Activated T-cell treated with anti-CD3 and anti-CD28 coated beads for 24 hours (primary cell): ENCODE measurements at regions not wholly inside any gene's neighbourhood (a gene's known extent, or its start where the extent isn't known, plus 50 kb on each side); places are given as distances from the start of the nearest gene placed in this dataset.

Experiments
- DNase-seq: peaks from one replicate; pipeline ENCODE4 v3.0.0-alpha.2; 2020; ENCODE audit warnings: low read depth

DNA sequence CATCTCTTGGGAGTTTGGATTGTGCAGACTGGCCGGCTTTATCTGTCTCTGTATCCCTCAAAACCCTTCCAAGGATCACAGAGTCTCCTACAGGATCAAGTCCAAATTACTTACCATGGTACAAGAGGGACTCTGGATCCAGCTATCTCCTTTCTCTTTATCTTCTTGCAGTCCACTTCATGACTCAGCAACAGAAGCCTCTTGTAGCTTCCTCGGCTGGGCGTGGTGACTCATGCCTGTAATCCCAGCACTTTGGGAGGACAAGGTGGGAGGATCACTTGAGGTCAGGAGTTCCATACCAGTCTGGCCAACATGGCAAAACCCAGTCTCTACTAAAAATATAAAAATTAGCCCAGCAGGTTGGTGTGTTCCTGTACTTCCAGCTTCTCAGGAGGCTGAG, 189.7 kb downstream of the BCAT1 start:
- DNase-seq = no peak

DNA sequence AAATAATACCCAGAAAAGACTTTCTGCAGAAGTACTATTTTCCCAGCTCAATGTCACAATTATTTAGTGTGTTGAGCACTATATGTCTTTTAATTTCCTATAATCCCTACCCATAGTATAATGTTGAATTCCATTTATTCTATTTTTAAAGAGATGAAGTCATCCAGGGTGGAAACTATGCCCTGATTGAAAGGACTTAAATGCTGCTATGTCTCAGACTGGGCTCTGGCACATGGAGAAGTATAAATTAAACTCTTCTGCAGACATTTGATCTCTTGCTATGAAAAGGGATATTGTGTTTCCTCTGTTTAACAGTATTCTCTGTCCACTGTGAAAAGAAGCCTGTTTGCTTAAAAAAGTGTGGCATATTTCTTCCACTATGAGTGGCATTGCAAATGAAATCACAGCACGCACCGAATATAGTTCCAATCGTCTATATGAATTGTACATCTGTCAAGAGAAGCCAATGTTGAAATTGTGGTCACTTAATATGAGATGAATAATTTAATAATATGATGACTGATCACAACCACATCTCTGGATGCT, 192.3 kb downstream of the BCAT1 start:
- DNase-seq = no peak

- no peak for DNase-seq
Observed at GRCh38 chr12:24754690-24755638, 193.9 kb downstream of the BCAT1 start.

GRCh38 chr12:24752763-24753462, 196.0 kb downstream of the BCAT1 start:
- DNase-seq = no peak

DNA sequence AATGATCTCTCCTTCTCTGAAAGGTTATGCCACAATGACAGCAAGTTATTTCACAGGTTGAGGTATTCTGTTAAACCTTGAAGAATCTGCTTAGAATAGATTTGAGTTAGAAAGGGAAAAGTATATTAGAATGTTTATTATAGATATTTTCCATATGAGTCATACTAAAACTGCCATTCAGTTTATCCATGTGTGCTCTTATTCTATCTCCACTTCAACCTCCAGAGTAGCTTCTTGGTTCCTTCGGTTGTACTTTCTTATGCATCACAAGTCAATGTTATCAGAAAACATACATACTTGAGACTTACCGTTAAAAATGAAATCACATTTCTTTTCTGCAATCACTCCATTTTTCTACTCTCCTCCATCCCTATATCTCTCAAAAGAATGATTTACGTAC, 197.7 kb downstream of the BCAT1 start:
- no peak for DNase-seq

DNA sequence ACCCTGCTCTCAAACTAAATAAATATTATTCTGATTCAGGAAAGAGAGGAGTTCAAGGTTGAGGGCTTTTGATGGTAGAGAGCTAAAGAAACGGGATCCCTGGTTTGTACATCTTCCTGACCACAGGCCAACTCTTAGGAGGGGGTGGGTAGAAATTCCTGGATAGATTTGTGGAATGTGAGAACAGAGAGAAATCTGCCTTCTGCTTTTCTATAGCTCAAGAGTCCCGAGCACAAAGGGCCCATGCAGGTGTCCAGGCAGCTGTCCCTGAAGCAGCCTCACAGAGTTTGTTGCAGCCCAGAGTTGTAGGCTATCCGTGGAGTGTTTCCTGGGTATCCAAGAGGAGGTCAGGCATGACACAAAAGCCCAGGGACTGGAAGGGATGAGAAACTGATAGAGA, 198.6 kb downstream of the BCAT1 start:
- DNase-seq = no peak

- DNase-seq = no peak
Observed at GRCh38 chr12:24749171-24749570, 199.7 kb downstream of the BCAT1 start.

DNA sequence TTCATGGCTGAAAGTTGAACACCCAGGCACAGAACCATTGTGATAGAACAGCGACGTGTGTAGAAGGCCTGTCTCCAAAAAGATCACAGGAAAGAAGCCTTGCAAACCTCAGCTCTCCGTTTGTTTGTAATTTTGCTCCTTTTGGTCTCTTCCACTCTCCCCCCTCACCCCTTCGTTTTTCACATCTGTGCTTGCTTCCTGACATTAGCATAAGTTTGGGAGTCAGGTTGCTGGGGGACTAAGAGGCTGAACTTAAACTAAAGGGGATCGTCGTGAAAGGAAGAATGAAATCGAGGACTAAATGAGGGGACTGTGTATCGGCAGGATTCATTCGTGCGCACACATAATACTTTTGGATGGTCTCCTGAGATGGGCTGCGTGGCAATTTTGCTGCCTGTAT, 200.6 kb downstream of the BCAT1 start:
- DNase-seq = no peak

DNA sequence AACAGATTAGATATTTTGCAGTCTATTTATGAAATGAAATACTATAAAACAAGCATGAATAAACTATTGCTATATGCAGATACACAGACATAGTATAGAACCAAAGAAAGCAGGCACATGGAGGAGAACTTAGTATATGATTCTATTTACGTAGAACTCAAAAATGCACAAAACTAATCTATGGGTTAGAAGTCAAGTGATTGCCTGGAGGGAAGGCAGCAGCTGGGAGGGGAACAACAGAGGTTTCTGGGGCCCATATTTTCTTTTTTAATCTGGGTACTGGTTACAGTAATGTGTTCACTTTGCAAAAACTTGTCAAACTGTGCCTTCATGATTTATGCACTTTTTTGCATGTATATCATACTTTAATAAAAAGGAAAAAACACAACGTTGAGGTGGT, 202.0 kb downstream of the BCAT1 start:
- DNase-seq = no peak

- no peak for DNase-seq
Observed at GRCh38 chr12:24746006-24746671, 202.8 kb downstream of the BCAT1 start.

DNA sequence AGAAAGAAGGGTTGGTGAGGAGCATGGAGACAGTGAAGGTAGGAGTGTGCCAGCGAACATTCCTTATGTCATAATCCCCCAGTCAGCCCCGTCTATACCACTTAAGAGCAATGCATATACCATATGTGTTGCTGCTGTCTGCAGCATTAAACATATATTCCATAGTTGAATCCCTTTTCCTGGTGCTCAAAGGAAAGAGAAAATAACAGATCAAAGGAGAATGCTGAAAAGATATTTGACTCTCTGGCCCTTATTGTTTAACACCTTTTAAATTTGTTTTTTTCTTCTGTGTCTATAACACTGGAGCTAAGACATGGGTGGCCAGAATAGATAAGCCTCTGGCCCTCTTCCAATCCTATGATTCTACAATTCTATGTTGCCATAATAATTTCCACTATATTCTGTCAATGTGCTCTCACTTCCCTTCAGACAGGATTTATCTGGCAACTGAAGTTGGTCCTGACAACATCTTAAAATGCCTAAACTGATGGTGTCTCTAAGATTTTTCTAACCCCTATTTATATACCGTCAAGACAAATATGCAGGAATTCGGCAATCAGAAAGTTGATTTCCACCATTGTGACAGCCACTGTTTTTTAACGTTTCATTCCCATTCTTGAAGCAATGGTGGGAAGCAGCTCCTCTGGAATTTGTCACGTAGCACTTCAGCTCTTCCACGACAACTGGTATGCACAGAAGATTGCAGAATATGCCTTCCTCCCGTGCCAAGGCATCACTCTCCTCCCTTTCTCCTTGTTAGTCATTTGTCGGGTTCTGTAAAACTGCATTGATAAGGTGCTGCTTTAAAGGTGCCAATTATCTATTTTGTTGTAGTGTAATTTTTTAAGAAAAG, 204.7 kb downstream of the BCAT1 start:
- DNase-seq = no peak

DNA sequence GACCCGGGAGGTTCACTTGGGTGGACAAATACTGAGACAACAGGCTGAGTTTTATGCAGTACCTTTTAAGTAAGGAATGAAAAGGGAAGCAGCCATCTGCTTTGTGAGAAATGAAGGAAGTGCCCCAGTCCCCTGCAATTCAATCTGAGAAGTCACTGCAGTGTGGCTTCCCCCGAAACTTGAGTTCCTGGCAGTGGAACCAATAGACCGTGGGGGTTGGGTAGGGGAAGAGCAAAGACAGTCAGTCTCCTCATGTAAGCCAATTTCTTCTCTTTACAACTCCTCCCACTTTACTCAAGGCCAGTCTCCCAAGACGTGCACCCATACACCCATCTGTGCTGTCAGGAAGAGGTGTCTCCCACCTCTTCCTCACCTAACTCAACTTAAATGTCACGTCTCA, 206.5 kb downstream of the BCAT1 start:
- DNase-seq = no peak

- no peak for DNase-seq
Observed at GRCh38 chr12:24741216-24741615, 207.7 kb downstream of the BCAT1 start.

DNA sequence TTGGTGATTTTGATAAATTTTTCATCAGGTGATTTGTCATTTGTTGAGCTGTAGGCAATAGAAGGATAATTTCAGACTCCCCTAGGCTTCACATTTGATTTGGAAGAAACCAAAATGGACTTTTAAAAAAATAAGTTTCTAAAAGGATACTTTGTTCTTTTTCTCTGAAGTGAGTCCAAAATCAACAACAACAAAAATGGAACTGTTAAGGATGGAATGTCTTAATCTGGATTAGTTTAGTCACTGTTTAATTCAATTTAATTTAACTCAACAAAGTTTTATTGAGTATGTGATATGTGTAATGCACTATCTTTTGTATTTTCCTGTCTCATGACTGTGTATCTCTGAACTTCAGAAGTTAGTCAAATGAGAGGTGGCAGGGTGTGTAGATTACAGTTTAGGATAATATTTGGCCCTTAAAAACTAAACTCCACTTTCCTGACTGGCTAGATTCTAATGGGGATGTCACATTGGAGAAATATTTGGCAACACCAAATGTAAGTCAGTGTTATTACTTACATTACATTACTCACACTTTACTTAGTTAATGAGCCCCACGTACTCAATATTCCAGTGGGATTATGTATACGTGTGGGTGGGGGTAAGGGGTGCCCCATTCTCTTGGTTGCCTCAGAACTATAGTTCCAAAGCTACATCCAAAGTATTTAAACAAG, 209.7 kb downstream of the BCAT1 start:
- DNase-seq = no peak

GRCh38 chr12:24738441-24738840, 210.5 kb downstream of the BCAT1 start:
- no peak for DNase-seq

DNA sequence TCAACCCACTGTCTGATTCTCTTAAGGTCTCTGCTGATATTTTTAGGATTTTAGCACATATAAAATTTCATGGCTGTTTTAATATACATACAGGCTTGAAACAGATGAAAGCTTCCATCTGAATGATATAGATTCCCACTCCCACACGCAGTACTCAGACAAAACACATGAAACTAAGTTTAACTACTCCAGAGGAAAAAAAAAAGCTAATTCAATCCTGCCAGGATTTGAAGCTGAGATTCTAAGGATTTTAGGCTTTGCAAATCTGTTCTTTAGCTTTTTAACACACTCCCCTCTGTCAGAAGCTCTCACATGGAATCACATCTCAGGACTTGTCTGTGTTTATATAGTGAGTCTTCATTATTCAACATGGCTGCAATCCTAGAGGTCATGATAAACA, 217.3 kb downstream of the BCAT1 start:
- no peak for DNase-seq

- no peak for DNase-seq
Observed at GRCh38 chr12:24730489-24730896, 218.4 kb downstream of the BCAT1 start.

GRCh38 chr12:24728826-24729225, 220.1 kb downstream of the BCAT1 start:
- DNase-seq = no peak

DNA sequence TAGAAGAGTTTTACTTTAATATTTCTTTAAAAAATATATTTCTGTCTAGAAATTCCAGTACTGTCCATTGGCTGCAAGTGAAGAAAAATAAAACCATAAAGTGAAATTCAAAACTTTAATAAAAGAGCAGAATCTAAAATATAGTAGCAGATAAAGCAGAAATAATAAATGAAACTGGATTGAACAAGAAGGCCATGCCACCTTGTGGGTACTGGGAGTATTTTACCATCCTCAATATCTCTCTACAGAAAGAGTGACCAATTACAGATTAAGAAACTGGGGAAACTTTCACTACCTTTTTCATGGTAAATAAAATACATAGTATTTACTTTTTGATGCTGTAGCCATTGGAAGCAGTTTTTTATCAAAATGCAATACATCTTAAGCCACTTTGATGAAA, 220.5 kb downstream of the BCAT1 start:
- DNase-seq = no peak

GRCh38 chr12:24725616-24726015, 223.3 kb downstream of the BCAT1 start:
- no peak for DNase-seq

DNA sequence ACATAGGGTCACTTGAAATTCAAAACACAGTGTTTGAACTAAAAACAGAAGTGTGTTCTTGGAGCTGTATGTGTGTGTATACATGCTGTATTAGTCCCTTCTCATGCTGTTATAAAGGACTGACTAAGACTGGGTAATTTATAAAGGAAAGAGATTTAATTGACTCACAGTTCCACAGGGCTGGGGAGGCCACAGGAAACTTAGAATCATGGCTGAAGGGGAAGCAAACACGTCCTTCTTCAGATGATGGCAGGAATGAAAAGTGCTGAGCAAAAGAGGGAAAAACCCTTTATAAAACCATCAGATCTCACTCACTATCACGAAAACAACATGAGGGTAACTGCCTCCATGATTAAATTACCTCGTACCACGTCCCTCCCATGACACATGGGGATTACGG, 224.1 kb downstream of the BCAT1 start:
- DNase-seq = no peak
